Right cardiac atrium (tissue), 5 donors: ENCODE measurements at regions not wholly inside any gene's neighbourhood (a gene's known extent, or its start where the extent isn't known, plus 50 kb on each side); places are given as distances from the start of the nearest gene placed in this dataset.

Experiments used
- ATAC-seq, 2 donors: fragments of 200-7000 bp; cut with Tn5 transposase; one replicate each; pipeline versions ENCODE4 v1.8.0 to v1.9.1; 2020; ENCODE audit warnings: moderate library complexity in 2 of 2, mild to moderate bottlenecking in 1 of 2
- DNase-seq, 3 donors: peaks; one replicate each; pipeline ENCODE4 v3.0.0-alpha.2; 2020
- H3K27ac ChIP-seq: one replicate; pipeline ENCODE4 v1.5.1; 2013; ENCODE audit warnings: mild to moderate bottlenecking, low read length, control low read depth, moderate library complexity
- H3K27me3 ChIP-seq: one replicate; pipeline ENCODE4 v1.6.1; 2013; ENCODE audit not compliant: control insufficient read depth, insufficient read depth
- H3K4me1 ChIP-seq: one replicate; pipeline ENCODE4 v1.6.1; 2013; ENCODE audit warnings: low read length; ENCODE audit not compliant: control insufficient read depth, insufficient read depth
- H3K4me3 ChIP-seq: one replicate; pipeline ENCODE4 v1.5.1; 2013; ENCODE audit warnings: low read length, control low read depth
- H3K9me3 ChIP-seq: one replicate; pipeline ENCODE4 v1.6.1; 2013; ENCODE audit warnings: low read length; ENCODE audit not compliant: control insufficient read depth
- WGBS: extraction: QIAGEN DNeasy Blood & Tissue Kit; methylation state at CpG from one replicate; pipeline ENCODE4 v1.1.7; 2013; 5-methylcytosine and 5-hydroxymethylcytosine counted together
- intact Hi-C, 4 donors: fragments of 100-400 bp; cut with DNase I; formaldehyde crosslinking; loops; one replicate each; pipeline versions ENCODE4 v1.11.0 to v1.14.0; 2022 to 2023
- donor health status: healthy with polysubstance abuse.
- donor health status: DM: no; HTN: yes; CAD: no.
- donor health status: DM: no; HTN: no; CAD: no.
- donor health status: DM: no; HTN: yes; CAD: no; lungs with severe emphysema.
- donor health status: DM: yes; HTN: yes; CAD: no.

GRCh38 chr1:90591355-90591969 is 125.6 kb downstream of the BARHL2 start:
- no peak for ATAC-seq
- 55% methylated on average over 8 of the region's 8 CpGs for WGBS
- intact Hi-C loops: no loop called here

GRCh38 chr1:90580176-90580575 is 136.9 kb downstream of the BARHL2 start:
- Histone ChIP-seq H3K9me3 (no peaks in the 10 kb centered on the region), H3K4me3 (no peak overlapping the region), H3K27ac (no peak overlapping the region), H3K4me1 (no peaks in the 10 kb centered on the region), H3K27me3 (no peaks in the 10 kb centered on the region)
- intact Hi-C loops: no loop called here
- no peak for DNase-seq
- no peak for ATAC-seq
- 38% methylated on average over 3 of the region's 3 CpGs for WGBS

More at GRCh38 chr1:90591355-90591969, 125.6 kb downstream of the BARHL2 start:
- no peak overlapping the region for H3K4me3 ChIP-seq
- no peak overlapping the region for H3K27ac ChIP-seq
- H3K4me1 ChIP-seq: no peaks in the 10 kb centered on the region
- H3K9me3 ChIP-seq: peaks cover 2% of the 10 kb centered on the region
- DNase-seq: no peak
- no peaks in the 10 kb centered on the region for H3K27me3 ChIP-seq

GRCh38 chr1:90579212-90579802 is 137.8 kb downstream of the BARHL2 start:
- WGBS: 42% methylated on average over 3 of the region's 3 CpGs
- no peaks in the 10 kb centered on the region for H3K9me3 ChIP-seq

DNA sequence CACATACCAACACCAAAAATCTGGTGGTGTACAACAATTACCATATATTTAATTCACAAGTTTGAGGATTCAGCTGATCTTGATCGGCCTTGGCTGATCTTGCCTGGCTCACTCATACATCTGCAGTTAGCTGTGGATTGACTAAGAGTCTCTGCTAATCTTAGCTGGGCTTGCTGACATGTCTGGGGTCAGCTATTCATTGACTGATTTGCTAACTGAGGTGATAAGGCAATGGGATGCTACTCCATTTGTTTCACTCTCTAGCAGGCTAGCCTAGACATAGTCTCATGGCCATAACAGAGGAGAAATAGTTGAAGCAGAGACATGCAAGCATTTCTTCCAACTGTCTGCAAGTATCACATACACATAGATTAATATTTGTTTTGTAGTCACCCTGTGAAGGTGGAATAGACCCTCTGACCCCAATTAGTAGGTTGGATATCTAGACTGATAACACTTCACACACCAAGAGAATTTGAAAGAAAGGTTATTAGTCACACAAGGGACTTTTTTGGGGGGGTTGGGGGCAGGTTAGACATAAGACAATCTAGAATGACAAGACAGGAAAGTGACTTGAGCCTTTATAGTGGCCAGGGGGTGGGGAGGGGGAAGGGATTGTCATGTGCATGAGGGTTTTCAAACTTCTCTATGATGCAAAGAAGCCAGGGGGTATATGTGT is 142.3 kb downstream of the BARHL2 start:
- WGBS: 75% methylated on average over 1 of the region's 1 CpG
- no peaks in the 10 kb centered on the region for H3K27me3 ChIP-seq
- H3K9me3 ChIP-seq: no peaks in the 10 kb centered on the region
- intact Hi-C loops: no loop called here
- H3K27ac ChIP-seq: no peak overlapping the region
- DNase-seq (no peak), ATAC-seq (no peak)
- H3K4me1 ChIP-seq: no peaks in the 10 kb centered on the region
- no peak overlapping the region for H3K4me3 ChIP-seq

More at GRCh38 chr1:90579212-90579802, 137.8 kb downstream of the BARHL2 start:
- intact Hi-C loops: no loop called here
- Histone ChIP-seq H3K27me3 (no peaks in the 10 kb centered on the region), H3K4me1 (no peaks in the 10 kb centered on the region), H3K4me3 (no peak overlapping the region), H3K27ac (no peak overlapping the region)
- DNase-seq: no peak
- no peak for ATAC-seq

DNA sequence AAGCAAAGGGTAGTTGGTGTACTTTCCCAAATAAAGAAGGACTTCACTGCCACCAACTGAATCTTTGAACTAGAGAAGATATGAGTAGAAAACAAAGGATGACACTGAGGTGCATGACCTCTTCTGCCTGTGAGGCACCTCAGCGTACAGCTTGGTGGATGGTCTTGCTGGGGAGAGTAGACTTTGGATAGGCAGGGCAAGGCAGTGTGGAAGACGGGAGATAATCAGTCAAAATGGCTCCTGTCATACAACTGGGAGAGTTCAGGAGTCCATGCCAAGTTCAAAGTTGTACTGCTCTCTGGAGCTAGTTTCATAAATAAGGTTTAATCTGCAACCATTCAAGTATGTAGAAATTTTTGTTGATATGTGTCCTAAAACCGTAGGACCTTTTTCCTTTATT is 143.4 kb downstream of the BARHL2 start:
- no peak overlapping the region for H3K4me3 ChIP-seq
- ATAC-seq (no peak), DNase-seq (no peak)
- no peaks in the 10 kb centered on the region for H3K9me3 ChIP-seq
- intact Hi-C loops: no loop called here
- H3K27me3 ChIP-seq: no peaks in the 10 kb centered on the region
- H3K27ac ChIP-seq: no peak overlapping the region
- H3K4me1 ChIP-seq: no peaks in the 10 kb centered on the region
- 46% methylated on average over 3 of the region's 3 CpGs for WGBS

DNA sequence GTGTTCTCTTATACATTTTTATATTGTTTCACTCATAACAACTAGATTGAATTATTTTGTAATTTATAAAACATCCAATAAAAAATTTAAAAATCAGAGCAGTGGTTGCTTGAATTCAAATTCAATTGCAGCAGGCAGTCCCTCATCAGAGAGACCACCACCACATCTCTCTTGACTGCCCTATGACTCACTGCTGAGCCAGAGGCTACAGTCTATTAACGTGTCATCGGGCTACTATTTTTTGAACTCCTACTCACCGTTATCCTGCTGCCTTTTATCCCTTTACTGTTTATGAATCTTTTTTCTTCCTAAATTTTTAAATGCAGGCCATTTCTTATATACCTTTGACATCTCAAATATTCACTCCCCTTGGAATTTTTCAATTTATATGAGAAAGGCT is 144.7 kb downstream of the BARHL2 start:
- 74% methylated on average over 3 of the region's 3 CpGs for WGBS
- no peak for DNase-seq
- no peak for ATAC-seq
- Histone ChIP-seq H3K27me3 (no peaks in the 10 kb centered on the region), H3K27ac (no peak overlapping the region), H3K4me1 (no peaks in the 10 kb centered on the region), H3K9me3 (no peaks in the 10 kb centered on the region), H3K4me3 (no peak overlapping the region)
- intact Hi-C loops: no loop called here

- ATAC-seq (no peak), DNase-seq (no peak)
- no peaks in the 10 kb centered on the region for H3K27me3 ChIP-seq
- WGBS: 65% methylated on average over 2 of the region's 2 CpGs
- H3K4me3 ChIP-seq: no peak overlapping the region
- intact Hi-C loops: no loop called here
- H3K27ac ChIP-seq: no peak overlapping the region
- H3K4me1 ChIP-seq: no peaks in the 10 kb centered on the region
- no peaks in the 10 kb centered on the region for H3K9me3 ChIP-seq
These were observed 148.7 kb downstream of the BARHL2 start for GRCh38 chr1:90568436-90568835.

DNA sequence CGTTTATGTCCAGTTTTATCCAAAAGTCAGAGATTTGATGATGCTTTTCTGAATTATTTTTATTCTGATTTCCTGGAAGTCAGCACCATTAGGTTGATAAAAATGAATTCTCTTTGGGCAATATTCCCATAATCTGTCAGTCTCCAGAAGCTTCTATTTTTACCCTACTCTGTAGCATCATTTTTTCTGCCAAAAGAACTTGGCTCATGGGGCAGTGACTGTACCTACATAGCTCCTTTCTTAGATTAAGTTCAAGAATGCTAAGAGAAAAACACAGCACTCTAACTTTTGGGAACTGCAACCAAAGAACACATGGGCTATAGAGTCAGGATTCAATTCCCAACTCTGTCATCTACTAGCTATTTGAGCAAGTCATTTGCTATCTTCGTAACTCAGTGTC is 152.9 kb downstream of the BARHL2 start:
- no peak overlapping the region for H3K4me3 ChIP-seq
- H3K4me1 ChIP-seq: no peaks in the 10 kb centered on the region
- WGBS: 48% methylated on average over 2 of the region's 2 CpGs
- no peaks in the 10 kb centered on the region for H3K27me3 ChIP-seq
- H3K9me3 ChIP-seq: no peaks in the 10 kb centered on the region
- ATAC-seq (no peak), DNase-seq (no peak)
- H3K27ac ChIP-seq: no peak overlapping the region
- intact Hi-C loops: no loop called here

- ATAC-seq (no peak), DNase-seq (no peak)
- no peaks in the 10 kb centered on the region for H3K27me3 ChIP-seq
- no peaks in the 10 kb centered on the region for H3K9me3 ChIP-seq
- no peak overlapping the region for H3K27ac ChIP-seq
- no peaks in the 10 kb centered on the region for H3K4me1 ChIP-seq
- 47% methylated on average over 2 of the region's 2 CpGs for WGBS
- intact Hi-C loops: no loop called here
- H3K4me3 ChIP-seq: no peak overlapping the region
These were observed 154.2 kb downstream of the BARHL2 start for GRCh38 chr1:90562892-90563291.

GRCh38 chr1:90561911-90562310 is 155.2 kb downstream of the BARHL2 start:
- ATAC-seq (no peak), DNase-seq (no peak)
- H3K27ac ChIP-seq: no peak overlapping the region
- 38% methylated on average over 3 of the region's 3 CpGs for WGBS
- no peaks in the 10 kb centered on the region for H3K4me1 ChIP-seq
- no peak overlapping the region for H3K4me3 ChIP-seq
- intact Hi-C loops: no loop called here
- no peaks in the 10 kb centered on the region for H3K9me3 ChIP-seq
- H3K27me3 ChIP-seq: no peaks in the 10 kb centered on the region

GRCh38 chr1:90561103-90561783 is 155.9 kb downstream of the BARHL2 start:
- Histone ChIP-seq H3K4me3 (no peak overlapping the region), H3K27ac (no peak overlapping the region), H3K9me3 (no peaks in the 10 kb centered on the region), H3K4me1 (no peaks in the 10 kb centered on the region), H3K27me3 (no peaks in the 10 kb centered on the region)
- ATAC-seq (no peak), DNase-seq (no peak)
- intact Hi-C loops: no loop called here
- WGBS: 61% methylated on average over 7 of the region's 7 CpGs
